Right lobe of liver (tissue), 4 donors: ENCODE measurements at regions not wholly inside any gene's neighbourhood (a gene's known extent, or its start where the extent isn't known, plus 50 kb on each side); places are given as distances from the start of the nearest gene placed in this dataset.

Experiments used
- CTCF ChIP-seq, 4 donors: fragments of 200-600 bp in 3 of 4; fragments of 450-650 bp in 1 of 4; IDR thresholded peaks; one replicate each; pipeline versions ENCODE4 v1.5.1 to v1.8.0; 2016 to 2022; ENCODE audit warnings: antibody characterized with exemption in 4 of 4, mild to moderate bottlenecking in 2 of 4
- POLR2A ChIP-seq: fragments of 450-650 bp; IDR thresholded peaks from one replicate; pipeline ENCODE4 v1.6.1; 2017; ENCODE audit warnings: antibody characterized with exemption, mild to moderate bottlenecking
- donor health status: DM: no; HTN: no; CAD: no.
- donor health status: DM: no; HTN: no; CAD: no.
- donor health status: DM: no; HTN: yes; CAD: no.

- TF ChIP-seq CTCF (IDR thresholded peaks at IDR 0.05) (no peak), POLR2A (no peak)
These were observed 233.4 kb upstream of the SMIM21 start for GRCh38 chr18:75660932-75661331.
